Smooth muscle cell (in vitro differentiated cells): ENCODE measurements at regions not wholly inside any gene's neighbourhood (a gene's known extent, or its start where the extent isn't known, plus 50 kb on each side); places are given as distances from the start of the nearest gene placed in this dataset.
A peak's percentile ranks its signal among the peaks of the same experiment; 100 is the strongest.

Experiments
- DNase-seq: peaks from one replicate; lab custom pipeline; 2025; ENCODE audit not compliant: unreplicated experiment; lab: John Stamatoyannopoulos, UW
- H2AFZ ChIP-seq: fragments of 200-600 bp; sonication (generic); 2 replicates; pipeline ENCODE4 v1.6.0; 2016; ENCODE audit warnings: antibody characterized with exemption, low read depth, mild to moderate bottlenecking
- H3F3A ChIP-seq: fragments of 200-600 bp; sonication (generic); 2 replicates; pipeline ENCODE4 v1.6.0; 2017; ENCODE audit warnings: antibody characterized with exemption, low read depth
- H3K27ac ChIP-seq: fragments of 200-600 bp; sonication (generic); 2 replicates; pipeline ENCODE4 v1.5.1; 2016; ENCODE audit warnings: low read depth, mild to moderate bottlenecking
- H3K27me3 ChIP-seq: fragments of 200-600 bp; sonication (generic); 2 replicates; pipeline ENCODE4 v1.6.1; 2016; ENCODE audit warnings: low read depth, mild to moderate bottlenecking
- H3K36me3 ChIP-seq: fragments of 200-600 bp; sonication (generic); 2 replicates; pipeline ENCODE4 v1.5.1; 2016; ENCODE audit warnings: low read depth
- H3K4me1 ChIP-seq: fragments of 200-600 bp; sonication (generic); 2 replicates; pipeline ENCODE4 v1.5.1; 2016; ENCODE audit warnings: low read depth
- H3K4me2 ChIP-seq: fragments of 200-600 bp; sonication (generic); 2 replicates; pipeline ENCODE4 v1.6.0; 2016; ENCODE audit warnings: mild to moderate bottlenecking
- H3K4me3 ChIP-seq: fragments of 200-600 bp; sonication (generic); 2 replicates; pipeline ENCODE4 v1.5.1; 2016; ENCODE audit warnings: mild to moderate bottlenecking
- H3K79me2 ChIP-seq: fragments of 200-600 bp; sonication (generic); 2 replicates; pipeline ENCODE4 v1.6.0; 2016; ENCODE audit warnings: low read depth, mild to moderate bottlenecking
- H3K9ac ChIP-seq: fragments of 200-600 bp; sonication (generic); 2 replicates; pipeline ENCODE4 v1.6.0; 2016; ENCODE audit warnings: low read depth
- H3K9me3 ChIP-seq: fragments of 200-600 bp; sonication (generic); replicated peaks from 2 replicates; pipeline ENCODE4 v1.5.1; 2016; ENCODE audit warnings: low read depth
- H4K20me1 ChIP-seq: fragments of 200-600 bp; sonication (generic); 2 replicates; pipeline ENCODE4 v1.6.0; 2016; ENCODE audit warnings: low read depth
- WGBS: methylation state at CpG from one replicate; pipeline ENCODE4 v1.1.7; 2016; ENCODE audit warnings: low lambda C conversion rate; 5-methylcytosine and 5-hydroxymethylcytosine counted together
- TF ChIP-seq, protein P1 (sequence below): fragments of 200-600 bp; sonication (generic); IDR thresholded peaks from 2 replicates; pipeline ENCODE4 v1.5.1; 2017; ENCODE audit warnings: borderline replicate concordance, mild to moderate bottlenecking, antibody characterized with exemption; ENCODE audit not compliant: insufficient read depth, poor library complexity, severe bottlenecking

DNA sequence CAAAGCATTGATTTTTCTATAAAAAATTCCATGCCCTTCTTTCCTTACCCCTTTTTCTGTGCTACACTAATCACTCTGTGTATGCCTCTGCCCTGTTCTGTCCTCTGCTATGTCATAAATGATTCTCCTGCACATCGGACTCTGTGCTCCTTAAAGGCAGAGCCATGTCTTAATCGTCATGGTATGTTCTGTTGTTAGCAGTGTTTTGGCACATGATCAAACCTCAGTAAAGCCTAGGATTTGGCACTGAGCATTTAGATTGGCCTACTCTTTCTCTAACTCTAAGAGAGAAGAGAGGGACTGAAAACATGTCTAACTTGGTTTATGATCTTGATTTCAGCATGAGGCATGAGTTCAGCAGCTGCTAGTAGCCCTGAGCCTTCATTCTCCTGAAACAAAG is 266.9 kb downstream of the AASDHPPT start:
- H2AFZ ChIP-seq: peak overlapping the region; percentile 5
- no peak for DNase-seq
- 38% methylated on average over 2 of the region's 2 CpGs for WGBS

DNA sequence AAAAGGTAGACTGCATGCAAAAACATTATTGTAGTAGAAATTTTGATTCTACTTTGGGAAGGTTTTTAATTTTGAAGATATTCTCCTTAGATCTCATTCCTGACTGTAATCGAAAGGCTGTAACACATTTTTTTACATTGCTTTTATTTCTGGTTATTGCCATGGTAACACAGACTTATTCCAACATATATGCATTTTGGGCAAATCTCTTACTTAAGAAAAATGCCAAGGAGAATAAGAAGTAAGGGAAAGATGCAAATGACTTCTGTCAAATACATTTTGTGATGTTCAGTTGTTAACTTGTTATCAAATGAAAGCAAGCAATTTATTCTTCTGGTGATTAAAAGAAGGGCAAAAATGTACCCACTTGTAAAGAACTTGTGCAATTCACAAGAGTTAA is 267.5 kb downstream of the AASDHPPT start:
- no peaks in the 10 kb centered on the region for H3K9me3 ChIP-seq
- no peaks in the 10 kb centered on the region for H4K20me1 ChIP-seq
- H3K27ac ChIP-seq: peak overlapping the region; percentile 8
- no peaks in the 10 kb centered on the region for H3F3A ChIP-seq
- DNase-seq: no peak
- no peak overlapping the region for H3K4me2 ChIP-seq
- H3K27me3 ChIP-seq: no peaks in the 10 kb centered on the region
- H3K4me1 ChIP-seq: no peaks in the 10 kb centered on the region
- no peak overlapping the region for H2AFZ ChIP-seq
- H3K36me3 ChIP-seq: no peaks in the 10 kb centered on the region
- H3K4me3 ChIP-seq: no peak overlapping the region
- no peaks in the 10 kb centered on the region for H3K79me2 ChIP-seq
- no peak overlapping the region for H3K9ac ChIP-seq
- TF ChIP-seq, protein P1, sequence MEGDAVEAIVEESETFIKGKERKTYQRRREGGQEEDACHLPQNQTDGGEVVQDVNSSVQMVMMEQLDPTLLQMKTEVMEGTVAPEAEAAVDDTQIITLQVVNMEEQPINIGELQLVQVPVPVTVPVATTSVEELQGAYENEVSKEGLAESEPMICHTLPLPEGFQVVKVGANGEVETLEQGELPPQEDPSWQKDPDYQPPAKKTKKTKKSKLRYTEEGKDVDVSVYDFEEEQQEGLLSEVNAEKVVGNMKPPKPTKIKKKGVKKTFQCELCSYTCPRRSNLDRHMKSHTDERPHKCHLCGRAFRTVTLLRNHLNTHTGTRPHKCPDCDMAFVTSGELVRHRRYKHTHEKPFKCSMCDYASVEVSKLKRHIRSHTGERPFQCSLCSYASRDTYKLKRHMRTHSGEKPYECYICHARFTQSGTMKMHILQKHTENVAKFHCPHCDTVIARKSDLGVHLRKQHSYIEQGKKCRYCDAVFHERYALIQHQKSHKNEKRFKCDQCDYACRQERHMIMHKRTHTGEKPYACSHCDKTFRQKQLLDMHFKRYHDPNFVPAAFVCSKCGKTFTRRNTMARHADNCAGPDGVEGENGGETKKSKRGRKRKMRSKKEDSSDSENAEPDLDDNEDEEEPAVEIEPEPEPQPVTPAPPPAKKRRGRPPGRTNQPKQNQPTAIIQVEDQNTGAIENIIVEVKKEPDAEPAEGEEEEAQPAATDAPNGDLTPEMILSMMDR: no peak
- WGBS: 97% methylated on average over 1 of the region's 1 CpG

More for the DNA sequence above, 266.9 kb downstream of the AASDHPPT start:
- H3K79me2 ChIP-seq: no peaks in the 10 kb centered on the region
- no peaks in the 10 kb centered on the region for H3K4me1 ChIP-seq
- H3K36me3 ChIP-seq: no peaks in the 10 kb centered on the region
- H3K4me3 ChIP-seq: no peak overlapping the region
- H3K27me3 ChIP-seq: no peaks in the 10 kb centered on the region
- no peaks in the 10 kb centered on the region for H4K20me1 ChIP-seq
- H3K9ac ChIP-seq: no peak overlapping the region
- H3K9me3 ChIP-seq: no peaks in the 10 kb centered on the region
- H3K4me2 ChIP-seq: peak overlapping the region; percentile 38
- TF ChIP-seq, protein P1: no peak
- H3F3A ChIP-seq: no peaks in the 10 kb centered on the region
- H3K27ac ChIP-seq: peak overlapping the region; percentile 8

DNA sequence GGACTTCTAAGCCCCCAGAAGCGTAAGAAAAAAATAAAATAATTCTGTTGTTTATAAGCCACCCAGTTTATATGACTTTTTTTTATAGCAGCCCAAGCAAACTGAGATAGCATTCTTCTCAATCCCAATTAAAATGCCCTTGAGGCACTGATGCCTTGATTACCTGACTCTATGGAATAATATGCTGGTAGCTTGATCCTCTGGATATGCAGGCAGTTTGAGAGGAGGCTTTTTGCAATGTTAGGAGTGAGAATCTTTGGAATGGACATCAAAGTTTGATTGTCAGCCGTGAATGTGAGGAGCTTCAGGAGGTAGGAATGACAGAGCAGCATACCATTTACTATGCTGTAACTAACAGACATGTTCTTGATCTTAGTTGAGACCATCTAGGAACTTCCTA is 275.6 kb downstream of the AASDHPPT start:
- WGBS: 88% methylated on average over 2 of the region's 2 CpGs
- DNase-seq: no peak
- TF ChIP-seq, protein P1: no peak

DNA sequence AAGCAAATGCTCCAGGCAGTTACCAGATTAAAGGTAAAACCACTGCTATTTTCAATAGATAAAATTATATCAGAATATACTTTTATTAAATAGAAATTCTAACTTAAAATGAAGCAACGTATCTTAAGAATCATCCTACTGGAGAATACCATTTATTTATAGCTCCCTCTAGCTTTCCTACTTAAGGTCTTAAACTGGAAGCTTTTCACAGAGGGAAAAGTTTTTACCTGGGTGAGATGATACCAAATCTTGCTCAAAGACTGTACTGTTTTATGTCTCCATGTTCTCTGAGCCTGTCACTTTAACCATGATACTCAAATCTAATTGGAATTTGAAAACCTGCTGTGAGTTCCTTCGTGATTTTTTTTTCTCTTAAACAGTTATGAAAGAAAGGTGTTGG is 291.8 kb downstream of the AASDHPPT start:
- no peaks in the 10 kb centered on the region for H3K4me1 ChIP-seq
- H3K27ac ChIP-seq: peak overlapping the region; percentile 47
- H2AFZ ChIP-seq: peak overlapping the region; percentile 19
- 63% methylated on average over 2 of the region's 2 CpGs for WGBS
- H3K4me3 ChIP-seq: no peak overlapping the region
- no peaks in the 10 kb centered on the region for H3K36me3 ChIP-seq
- H3K9me3 ChIP-seq: no peaks in the 10 kb centered on the region
- no peaks in the 10 kb centered on the region for H3K79me2 ChIP-seq
- DNase-seq: no peak
- TF ChIP-seq, protein P1: no peak
- H3K27me3 ChIP-seq: no peaks in the 10 kb centered on the region
- no peak overlapping the region for H3K9ac ChIP-seq
- no peaks in the 10 kb centered on the region for H3F3A ChIP-seq
- H4K20me1 ChIP-seq: no peaks in the 10 kb centered on the region
- peak overlapping the region; percentile 39 for H3K4me2 ChIP-seq

More for the DNA sequence above, 275.6 kb downstream of the AASDHPPT start:
- Histone ChIP-seq H3K9ac (no peak overlapping the region), H3K36me3 (no peaks in the 10 kb centered on the region), H3K27ac (no peak overlapping the region), H3F3A (no peaks in the 10 kb centered on the region), H3K79me2 (no peaks in the 10 kb centered on the region), H2AFZ (no peak overlapping the region), H3K4me3 (no peak overlapping the region), H3K4me1 (no peaks in the 10 kb centered on the region), H3K9me3 (no peaks in the 10 kb centered on the region), H4K20me1 (no peaks in the 10 kb centered on the region), H3K27me3 (no peaks in the 10 kb centered on the region), H3K4me2 (no peak overlapping the region)
